GM18858 (cell line): ENCODE measurements at regions not wholly inside any gene's neighbourhood (a gene's known extent, or its start where the extent isn't known, plus 50 kb on each side); places are given as distances from the start of the nearest gene placed in this dataset.

Experiments used
- ATAC-seq: cut with Tn5 transposase; IDR thresholded peaks from one replicate; pipeline ENCODE4 v1.9.1; 2021; ENCODE audit not compliant: unreplicated experiment

- ATAC-seq: no peak
Measured at GRCh38 chr14:95387826-95388445, 68.2 kb upstream of the CLMN start.

GRCh38 chr14:95386536-95387095 is 66.9 kb upstream of the CLMN start:
- no peak for ATAC-seq

- ATAC-seq: no peak
Measured at GRCh38 chr14:95385701-95386100, 66.0 kb upstream of the CLMN start.

GRCh38 chr14:95382747-95383146 is 63.0 kb upstream of the CLMN start:
- ATAC-seq: no peak

DNA sequence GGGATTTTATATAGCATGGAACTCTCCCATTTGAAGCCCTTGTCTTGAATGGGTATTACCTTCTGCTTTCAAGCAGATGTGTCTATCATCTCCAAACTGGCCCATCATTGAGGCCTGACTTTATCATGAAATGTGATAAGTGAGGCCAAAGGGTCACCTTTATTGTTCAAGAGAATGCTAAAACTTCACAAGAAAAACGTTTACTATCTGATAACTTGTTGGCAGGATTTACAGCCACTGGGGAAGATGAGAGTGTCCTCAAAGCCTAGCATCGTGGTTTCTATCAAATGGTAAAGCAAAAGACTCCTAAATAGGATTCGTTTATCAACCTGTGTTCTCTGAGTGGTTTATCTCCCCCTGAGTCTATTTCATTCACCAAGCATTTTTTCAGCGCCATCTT is 62.0 kb upstream of the CLMN start:
- ATAC-seq: no peak

- no peak for ATAC-seq
Measured at GRCh38 chr14:95380350-95381042, 60.8 kb upstream of the CLMN start.

DNA sequence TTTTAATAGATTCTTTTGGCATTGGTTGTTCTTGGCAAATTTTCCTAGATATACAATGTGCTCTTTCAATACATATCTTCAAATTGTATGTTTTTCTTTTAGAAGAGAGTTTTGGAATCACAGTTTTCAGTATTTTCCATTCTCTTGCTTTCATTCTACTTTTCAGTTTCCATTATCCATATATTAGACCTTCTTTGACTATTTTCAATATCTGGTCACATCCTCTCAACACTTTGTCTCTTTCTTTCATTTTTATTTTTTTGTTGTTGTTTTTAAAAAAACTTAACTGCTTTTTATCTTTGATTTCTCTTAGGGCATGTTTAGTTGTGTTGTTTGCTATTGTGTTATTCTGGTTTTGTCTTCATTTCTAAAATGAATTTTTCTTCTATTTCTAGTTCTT is 59.9 kb upstream of the CLMN start:
- no peak for ATAC-seq

DNA sequence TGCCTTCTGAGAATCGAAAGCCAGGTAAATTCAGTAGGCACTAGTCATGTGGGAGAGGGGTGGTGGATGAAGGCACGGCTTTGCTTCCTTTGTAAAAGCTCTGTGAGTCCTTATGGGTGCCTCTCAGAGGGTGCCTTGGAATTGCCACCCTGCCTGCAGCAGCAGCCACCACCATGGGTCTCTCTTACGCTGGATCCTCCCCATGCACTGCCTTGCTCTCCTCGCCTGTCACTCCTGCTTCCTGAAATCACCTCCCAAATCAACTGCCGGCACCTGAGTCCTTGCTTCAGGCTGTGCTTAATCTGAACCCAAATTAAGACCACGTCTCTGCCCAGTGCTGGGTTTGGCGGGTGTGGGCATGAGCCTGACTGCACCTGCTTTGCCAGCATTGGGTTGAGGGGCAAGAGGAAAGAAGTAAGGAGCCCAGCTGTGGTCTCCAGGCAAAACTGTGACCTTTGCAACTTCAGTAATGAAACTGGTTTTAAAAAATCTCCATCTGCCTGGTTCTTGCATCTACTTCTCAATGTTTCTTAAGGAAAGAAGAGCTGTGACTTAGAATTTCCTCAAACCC is 55.9 kb upstream of the CLMN start:
- ATAC-seq: no peak

DNA sequence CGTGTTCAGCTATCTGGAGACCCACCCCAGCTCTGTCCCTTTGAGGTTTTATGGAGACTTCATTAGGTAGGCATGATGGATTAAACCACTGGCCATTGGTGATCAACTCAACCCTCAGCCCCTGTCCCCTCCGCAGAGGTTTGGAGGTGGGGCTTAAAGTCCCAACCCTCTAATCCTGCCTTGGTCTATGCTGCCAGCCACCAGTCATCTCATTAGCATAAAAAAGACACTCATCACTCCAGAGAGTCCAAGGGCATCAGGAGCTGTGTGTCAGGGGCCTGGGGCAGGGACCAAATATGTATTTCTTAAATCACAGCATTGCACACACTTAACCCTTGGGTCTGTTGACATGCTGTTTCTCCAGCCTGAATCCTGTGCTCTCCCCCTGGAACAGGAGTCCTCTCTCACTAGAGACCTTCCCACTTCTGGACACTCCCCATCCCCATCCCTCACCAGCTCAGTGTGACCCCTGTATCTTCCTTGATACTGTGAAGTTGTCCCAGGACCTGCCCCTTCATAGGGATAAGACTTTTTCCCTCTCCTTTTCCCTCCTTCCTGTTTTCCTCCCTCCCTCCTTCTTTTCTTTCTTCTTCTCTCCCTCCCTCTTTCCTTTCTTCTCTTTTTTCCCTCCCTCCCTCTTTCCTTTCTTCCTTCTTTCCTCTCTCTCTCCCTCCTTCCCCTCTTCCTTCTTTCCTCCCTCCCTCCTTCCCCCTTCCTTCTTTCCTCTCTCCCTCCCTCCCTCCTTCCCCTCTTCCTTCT is 54.7 kb upstream of the CLMN start:
- ATAC-seq: no peak

- ATAC-seq: no peak
Measured at GRCh38 chr14:95370076-95370475, 50.4 kb upstream of the CLMN start.
